GM12872 (cell line): ENCODE measurements at regions not wholly inside any gene's neighbourhood (a gene's known extent, or its start where the extent isn't known, plus 50 kb on each side); places are given as distances from the start of the nearest gene placed in this dataset.

Experiments used
- TF ChIP-seq, protein P1 (sequence below): IDR thresholded peaks from 3 replicates; pipeline ENCODE4 v1.5.1; 2011; ENCODE audit warnings: low read depth, mild to moderate bottlenecking, low read length, moderate library complexity; ENCODE audit not compliant: insufficient read depth

DNA sequence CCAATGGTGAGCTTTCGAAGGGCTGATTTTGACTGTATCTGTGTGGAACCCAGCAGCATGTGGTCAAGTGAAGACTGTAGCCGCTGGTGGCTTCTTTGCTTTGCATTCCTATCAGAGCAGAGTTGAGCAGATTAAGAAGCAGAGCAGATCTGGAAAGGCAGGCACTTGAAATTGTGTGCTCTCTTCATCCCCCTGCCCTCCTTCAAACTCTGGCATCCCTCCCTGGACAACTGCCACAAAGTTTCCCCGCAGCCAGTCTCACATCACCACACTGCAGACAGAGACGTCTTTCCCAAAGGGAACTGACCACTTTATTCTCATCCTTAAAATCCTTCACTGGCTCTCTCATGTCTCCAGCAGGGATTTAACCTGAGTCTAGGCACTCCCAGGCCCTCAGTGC lies 237.1 kb upstream of the DYNLRB2 start:
- TF ChIP-seq, protein P1, sequence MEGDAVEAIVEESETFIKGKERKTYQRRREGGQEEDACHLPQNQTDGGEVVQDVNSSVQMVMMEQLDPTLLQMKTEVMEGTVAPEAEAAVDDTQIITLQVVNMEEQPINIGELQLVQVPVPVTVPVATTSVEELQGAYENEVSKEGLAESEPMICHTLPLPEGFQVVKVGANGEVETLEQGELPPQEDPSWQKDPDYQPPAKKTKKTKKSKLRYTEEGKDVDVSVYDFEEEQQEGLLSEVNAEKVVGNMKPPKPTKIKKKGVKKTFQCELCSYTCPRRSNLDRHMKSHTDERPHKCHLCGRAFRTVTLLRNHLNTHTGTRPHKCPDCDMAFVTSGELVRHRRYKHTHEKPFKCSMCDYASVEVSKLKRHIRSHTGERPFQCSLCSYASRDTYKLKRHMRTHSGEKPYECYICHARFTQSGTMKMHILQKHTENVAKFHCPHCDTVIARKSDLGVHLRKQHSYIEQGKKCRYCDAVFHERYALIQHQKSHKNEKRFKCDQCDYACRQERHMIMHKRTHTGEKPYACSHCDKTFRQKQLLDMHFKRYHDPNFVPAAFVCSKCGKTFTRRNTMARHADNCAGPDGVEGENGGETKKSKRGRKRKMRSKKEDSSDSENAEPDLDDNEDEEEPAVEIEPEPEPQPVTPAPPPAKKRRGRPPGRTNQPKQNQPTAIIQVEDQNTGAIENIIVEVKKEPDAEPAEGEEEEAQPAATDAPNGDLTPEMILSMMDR: no peak

DNA sequence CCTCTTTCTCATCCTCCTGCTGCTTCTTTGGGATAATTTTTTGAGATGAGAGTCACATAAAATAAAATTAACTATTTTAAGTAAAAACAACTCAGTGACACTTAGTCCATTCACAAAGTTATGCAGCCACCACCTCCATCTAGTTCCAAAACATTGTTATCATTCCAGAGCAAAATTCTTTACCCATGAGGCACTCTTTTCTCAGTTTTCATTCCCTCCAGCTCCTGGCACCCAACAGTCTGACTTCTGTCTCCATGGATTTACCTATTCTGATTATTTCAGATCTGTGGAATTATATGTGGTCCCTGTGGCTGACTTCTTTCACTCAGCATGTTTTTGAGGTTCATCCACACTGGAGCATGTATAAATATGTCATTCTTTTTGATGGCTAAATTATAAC lies 239.9 kb upstream of the DYNLRB2 start:
- TF ChIP-seq, protein P1: no peak

DNA sequence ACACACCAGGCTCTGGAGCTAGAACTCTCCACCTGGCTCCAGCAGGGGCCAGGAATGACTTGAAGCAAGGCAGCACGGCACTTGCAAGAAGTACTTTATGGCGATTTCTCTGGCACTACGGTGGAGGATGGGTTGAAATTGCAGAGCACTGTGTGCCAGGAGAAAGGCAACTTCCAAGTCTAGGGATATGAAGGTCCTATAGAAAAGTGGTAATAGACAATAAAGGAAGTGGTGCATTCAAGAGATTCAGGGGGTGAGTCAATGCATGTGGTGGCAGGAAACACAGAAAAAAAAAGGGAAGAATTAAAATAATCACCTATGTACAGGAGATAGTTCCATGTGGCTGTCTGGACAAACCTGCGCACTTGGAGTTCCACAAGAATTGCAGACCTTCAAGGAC lies 240.3 kb upstream of the DYNLRB2 start:
- TF ChIP-seq, protein P1: no peak

DNA sequence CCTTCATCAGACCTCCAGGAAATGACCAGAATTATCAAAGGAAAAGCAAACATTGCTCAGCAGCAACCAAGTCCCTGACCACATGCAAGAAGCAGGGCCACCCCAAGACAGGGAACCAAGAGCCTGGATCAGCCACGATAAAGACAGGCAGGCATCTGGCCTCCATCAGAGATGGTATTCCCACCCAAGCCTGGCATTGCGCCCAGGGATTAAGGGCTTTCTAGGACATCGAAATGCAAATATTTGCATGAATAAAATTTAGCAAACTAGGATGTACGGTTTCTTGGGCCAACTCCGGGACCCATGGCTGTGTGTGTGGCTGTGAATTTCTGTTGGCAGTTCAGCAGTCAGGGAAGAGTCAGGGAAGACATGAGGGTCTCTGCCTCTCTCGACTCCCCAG lies 241.4 kb upstream of the DYNLRB2 start:
- TF ChIP-seq, protein P1: no peak

DNA sequence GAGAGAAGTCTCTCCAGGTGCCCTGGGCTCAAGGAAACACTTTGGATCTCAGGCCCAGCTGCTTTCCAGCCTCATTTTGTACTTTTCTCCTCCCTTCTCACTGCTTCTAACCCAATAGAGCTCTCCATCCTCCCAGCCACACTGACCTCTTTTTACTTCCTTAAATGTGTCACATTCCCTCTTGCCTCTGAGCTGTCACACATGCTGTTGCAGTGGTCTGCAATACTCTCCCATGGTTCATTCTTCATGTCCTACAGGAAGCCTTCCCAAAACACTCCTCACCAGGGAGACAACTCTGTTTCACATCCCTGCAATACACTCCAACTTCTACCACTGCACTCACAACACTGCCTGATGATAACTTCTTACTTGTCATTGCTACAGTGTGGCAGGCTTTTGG lies 242.1 kb upstream of the DYNLRB2 start:
- TF ChIP-seq, protein P1: no peak

DNA sequence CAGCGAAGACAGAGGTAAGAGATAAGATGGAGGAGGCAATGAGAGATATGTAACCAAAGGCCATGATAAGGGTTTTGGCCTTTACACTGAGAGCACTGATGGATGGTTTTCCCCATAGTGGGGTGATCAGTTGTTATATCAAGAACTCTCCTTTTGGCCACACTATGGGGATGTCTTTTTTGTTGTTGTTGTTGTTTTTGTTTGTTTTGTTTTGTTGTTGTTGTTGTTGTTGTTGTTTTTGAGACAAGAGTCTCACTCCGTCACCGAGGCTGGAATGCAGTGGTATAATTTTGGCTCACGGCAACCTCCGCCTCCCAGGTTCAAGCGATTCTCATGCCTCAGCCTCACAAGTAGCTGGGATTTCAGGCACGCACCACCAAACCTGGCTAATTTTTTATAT lies 244.8 kb upstream of the DYNLRB2 start:
- TF ChIP-seq, protein P1: no peak

DNA sequence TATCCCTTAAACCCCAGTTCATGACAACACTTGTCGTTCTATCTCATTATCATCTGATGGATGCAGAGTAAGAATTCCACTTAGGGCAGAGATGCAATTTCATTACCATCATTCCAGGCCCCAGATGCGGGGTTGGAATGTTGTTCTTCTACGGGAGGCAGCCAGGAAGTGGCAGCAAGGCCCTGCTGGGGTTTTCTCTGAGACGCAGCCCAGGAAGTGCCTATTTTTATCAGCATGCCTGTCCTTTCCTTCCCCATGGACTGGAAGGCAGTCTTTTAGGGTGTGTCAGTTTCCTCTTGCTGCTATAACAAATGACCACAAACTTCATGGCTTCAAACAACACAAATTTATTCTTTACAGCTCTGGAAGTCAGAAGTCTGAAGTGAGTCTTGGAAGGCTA lies 246.6 kb upstream of the DYNLRB2 start:
- TF ChIP-seq, protein P1: no peak

DNA sequence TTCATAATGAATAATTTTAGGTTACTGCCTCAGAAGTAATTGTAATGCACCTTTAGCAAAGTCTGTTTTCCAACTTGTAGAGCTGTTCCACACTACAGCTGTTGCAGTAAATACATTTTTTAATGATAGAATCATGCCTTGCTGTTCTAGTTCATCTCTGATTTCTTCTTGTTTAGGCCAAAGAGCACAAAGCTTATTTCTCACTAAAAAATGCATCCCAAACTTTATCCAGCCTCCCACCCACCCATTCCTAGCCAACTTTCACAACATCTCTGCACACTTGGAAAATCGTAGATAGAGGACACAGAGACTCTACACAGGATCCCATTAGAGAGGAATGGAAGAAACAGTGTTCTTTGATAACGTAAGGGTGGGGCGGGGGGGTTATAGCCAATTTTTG lies 252.2 kb upstream of the DYNLRB2 start:
- TF ChIP-seq, protein P1: no peak
